HG03139 (cell line): ENCODE measurements at regions not wholly inside any gene's neighbourhood (a gene's known extent, or its start where the extent isn't known, plus 50 kb on each side); places are given as distances from the start of the nearest gene placed in this dataset.

Experiments
- ATAC-seq: cut with Tn5 transposase; IDR thresholded peaks from one replicate; pipeline ENCODE4 v1.9.1; 2021; ENCODE audit not compliant: unreplicated experiment

GRCh38 chr12:127396734-127397133, 870.2 kb upstream of the TMEM132C start:
- ATAC-seq, result no peak

- ATAC-seq, result no peak
Measured at GRCh38 chr12:127398016-127398710, 868.8 kb upstream of the TMEM132C start.

- ATAC-seq, result no peak
Measured at GRCh38 chr12:127399451-127399850, 867.5 kb upstream of the TMEM132C start.

GRCh38 chr12:127400221-127400620, 866.7 kb upstream of the TMEM132C start:
- ATAC-seq, result no peak

- no peak for ATAC-seq
Measured at GRCh38 chr12:127401005-127401404, 866.0 kb upstream of the TMEM132C start.

- ATAC-seq, result no peak
Measured at GRCh38 chr12:127401536-127401935, 865.4 kb upstream of the TMEM132C start.

GRCh38 chr12:127411166-127411915, 855.6 kb upstream of the TMEM132C start:
- ATAC-seq, result no peak

- no peak for ATAC-seq
Measured at GRCh38 chr12:127411981-127412380, 855.0 kb upstream of the TMEM132C start.

- no peak for ATAC-seq
Measured at GRCh38 chr12:127412866-127413265, 854.1 kb upstream of the TMEM132C start.

- no peak for ATAC-seq
Measured at GRCh38 chr12:127414186-127414585, 852.8 kb upstream of the TMEM132C start.

GRCh38 chr12:127414636-127415035, 852.3 kb upstream of the TMEM132C start:
- no peak for ATAC-seq

GRCh38 chr12:127416796-127417195, 850.2 kb upstream of the TMEM132C start:
- no peak for ATAC-seq

- no peak for ATAC-seq
Measured at GRCh38 chr12:127419111-127419510, 847.9 kb upstream of the TMEM132C start.

- no peak for ATAC-seq
Measured at GRCh38 chr12:127421614-127422013, 845.4 kb upstream of the TMEM132C start.

GRCh38 chr12:127422935-127423566, 843.9 kb upstream of the TMEM132C start:
- no peak for ATAC-seq

GRCh38 chr12:127425474-127425873, 841.5 kb upstream of the TMEM132C start:
- no peak for ATAC-seq

GRCh38 chr12:127428420-127428819, 838.5 kb upstream of the TMEM132C start:
- ATAC-seq, result no peak

- no peak for ATAC-seq
Measured at GRCh38 chr12:127429551-127430285, 837.3 kb upstream of the TMEM132C start.

GRCh38 chr12:127430401-127430800, 836.6 kb upstream of the TMEM132C start:
- no peak for ATAC-seq

GRCh38 chr12:127431177-127431576, 835.8 kb upstream of the TMEM132C start:
- ATAC-seq, result no peak

GRCh38 chr12:127431594-127431993, 835.4 kb upstream of the TMEM132C start:
- ATAC-seq, result no peak
